Panc1 (cell line): ENCODE measurements at regions not wholly inside any gene's neighbourhood (a gene's known extent, or its start where the extent isn't known, plus 50 kb on each side); places are given as distances from the start of the nearest gene placed in this dataset.

Source experiments
- POLR2AphosphoS5 ChIP-seq: IDR thresholded peaks from 2 replicates; pipeline ENCODE4 v1.6.1; 2012; ENCODE audit warnings: mild to moderate bottlenecking, low read depth, low read length, moderate library complexity
- TF ChIP-seq, protein P1 (sequence below): fragments of 450-650 bp; IDR thresholded peaks from 2 replicates; pipeline ENCODE4 v1.5.1; 2017; ENCODE audit warnings: mild to moderate bottlenecking

DNA sequence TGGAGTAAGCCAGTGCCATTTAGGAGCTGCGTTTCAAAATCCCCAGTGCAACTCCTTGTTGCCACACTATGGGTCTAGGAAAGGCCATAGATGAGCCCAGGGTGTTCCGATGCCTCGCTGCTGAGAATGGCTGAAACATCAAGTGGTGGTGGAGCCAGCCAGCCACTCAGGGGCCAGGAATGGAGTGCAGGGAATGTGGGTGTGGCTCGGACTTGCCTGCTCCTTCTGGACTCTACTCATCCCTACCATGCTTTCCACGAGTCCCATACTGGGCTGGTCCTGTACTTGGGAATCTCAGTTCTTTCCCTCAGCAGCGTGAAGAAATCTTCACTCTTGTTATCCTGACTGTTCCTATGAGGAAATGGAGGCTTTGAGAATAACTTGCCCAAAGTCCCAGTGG, 143.5 kb downstream of the INSIG2 start:
- TF ChIP-seq, protein P1, sequence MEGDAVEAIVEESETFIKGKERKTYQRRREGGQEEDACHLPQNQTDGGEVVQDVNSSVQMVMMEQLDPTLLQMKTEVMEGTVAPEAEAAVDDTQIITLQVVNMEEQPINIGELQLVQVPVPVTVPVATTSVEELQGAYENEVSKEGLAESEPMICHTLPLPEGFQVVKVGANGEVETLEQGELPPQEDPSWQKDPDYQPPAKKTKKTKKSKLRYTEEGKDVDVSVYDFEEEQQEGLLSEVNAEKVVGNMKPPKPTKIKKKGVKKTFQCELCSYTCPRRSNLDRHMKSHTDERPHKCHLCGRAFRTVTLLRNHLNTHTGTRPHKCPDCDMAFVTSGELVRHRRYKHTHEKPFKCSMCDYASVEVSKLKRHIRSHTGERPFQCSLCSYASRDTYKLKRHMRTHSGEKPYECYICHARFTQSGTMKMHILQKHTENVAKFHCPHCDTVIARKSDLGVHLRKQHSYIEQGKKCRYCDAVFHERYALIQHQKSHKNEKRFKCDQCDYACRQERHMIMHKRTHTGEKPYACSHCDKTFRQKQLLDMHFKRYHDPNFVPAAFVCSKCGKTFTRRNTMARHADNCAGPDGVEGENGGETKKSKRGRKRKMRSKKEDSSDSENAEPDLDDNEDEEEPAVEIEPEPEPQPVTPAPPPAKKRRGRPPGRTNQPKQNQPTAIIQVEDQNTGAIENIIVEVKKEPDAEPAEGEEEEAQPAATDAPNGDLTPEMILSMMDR: no peak
- no peak for TF ChIP-seq POLR2AphosphoS5
